ENCODE measurements at regions not wholly inside any gene's neighbourhood (a gene's known extent, or its start where the extent isn't known, plus 50 kb on each side); places are given as distances from the start of the nearest gene placed in this dataset.

DNA sequence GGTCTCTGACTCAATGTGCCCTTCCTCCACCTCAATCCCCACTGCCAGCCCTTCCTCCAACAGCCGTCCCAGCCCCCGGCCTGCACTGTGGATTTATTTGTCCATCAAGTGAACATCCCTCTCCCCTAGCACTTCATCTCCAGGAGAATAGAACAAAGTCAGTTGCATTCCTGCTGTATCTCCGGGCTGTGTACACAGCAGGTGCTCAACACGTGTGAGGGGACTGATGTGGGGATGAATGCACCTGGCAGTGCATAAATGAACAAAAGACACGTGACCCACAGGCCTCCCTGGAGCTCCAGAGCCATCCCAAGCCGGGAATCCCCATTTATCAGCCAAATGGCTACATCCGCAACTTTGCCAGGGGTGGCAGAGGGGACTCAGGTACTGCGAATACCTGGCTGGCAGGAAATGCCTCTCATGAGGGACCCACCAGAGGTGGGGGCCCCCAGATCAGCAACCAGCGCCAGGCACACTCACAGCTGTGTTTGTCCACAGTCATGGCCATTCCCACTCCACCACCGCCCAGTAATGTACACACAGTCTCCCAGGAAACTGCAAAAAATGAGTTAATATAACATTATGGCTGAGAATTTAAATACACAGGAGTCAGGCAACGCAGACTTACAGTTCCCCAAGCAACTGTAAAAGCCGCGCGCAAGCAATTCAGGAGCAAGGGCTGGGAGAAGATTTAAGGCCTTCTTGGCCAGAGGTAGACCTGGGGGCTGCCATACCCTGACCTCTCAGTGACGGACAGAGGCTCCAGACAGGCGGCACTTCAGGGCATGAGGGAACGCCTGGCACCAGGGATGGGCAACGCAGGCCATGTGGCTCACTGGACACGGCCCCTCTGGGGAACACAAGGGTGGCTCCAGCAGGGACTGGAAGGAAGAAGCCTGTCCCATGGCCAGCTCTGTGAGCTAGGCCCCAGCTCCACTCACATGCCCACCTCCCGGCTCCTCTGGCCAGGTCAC, 50.3 kb upstream of the TCF20 start:
- TF ChIP-seq CTBP1 (IDR thresholded peaks at IDR 0.05; ENCODE audit: borderline replicate concordance), result no peak
- TF ChIP-seq SP1 (IDR thresholded peaks at IDR 0.05), result no peak
- no peak for TF ChIP-seq BHLHE40 (IDR thresholded peaks at IDR 0.05; ENCODE audit: borderline replicate concordance)
- TF ChIP-seq NFRKB (IDR thresholded peaks at IDR 0.05), result no peak
- TF ChIP-seq FOXM1 (IDR thresholded peaks at IDR 0.05; ENCODE audit: borderline replicate concordance), result no peak
- no peak for TF ChIP-seq TARDBP (IDR thresholded peaks at IDR 0.05)
- TF ChIP-seq FOXK2 (IDR thresholded peaks at IDR 0.05), result no peak
- no peak for TF ChIP-seq SUZ12 (IDR thresholded peaks at IDR 0.05)
- no peak for TF ChIP-seq HDGF (IDR thresholded peaks at IDR 0.05; ENCODE audit: borderline replicate concordance)
- TF ChIP-seq PKNOX1 (IDR thresholded peaks at IDR 0.05), result no peak
- no peak for TF ChIP-seq ZNF384 (IDR thresholded peaks at IDR 0.05)
